Right atrium auricular region (tissue), 2 donors: ENCODE measurements at regions not wholly inside any gene's neighbourhood (a gene's known extent, or its start where the extent isn't known, plus 50 kb on each side); places are given as distances from the start of the nearest gene placed in this dataset.
"Not testable (repeated sequence)": the region's sequence is repeated elsewhere in the genome, so short reads cannot be mapped to it uniquely, and the experiment has no call there.

Source experiments
- DNase-seq: peaks from one replicate; pipeline ENCODE4 v3.0.0-alpha.2; 2019; ENCODE audit warnings: low spot score
- H3K27ac ChIP-seq, 2 donors: fragments of 200-600 bp; sonication (generic); 1 replicate in 1 of 2; 2 replicates in 1 of 2; pipeline ENCODE4 v1.5.1; 2016 to 2019
- H3K27me3 ChIP-seq, 2 donors: fragments of 200-600 bp; sonication (generic); one replicate each; pipeline versions ENCODE4 v1.5.1 to v1.6.0; 2017 to 2019
- H3K36me3 ChIP-seq: fragments of 200-600 bp; sonication (generic); one replicate; pipeline ENCODE4 v1.5.1; 2016
- H3K4me1 ChIP-seq, 2 donors: fragments of 200-600 bp; sonication (generic); one replicate each; pipeline versions ENCODE4 v1.5.1 to v1.6.0; 2017 to 2019
- H3K4me3 ChIP-seq, 2 donors: fragments of 200-600 bp; sonication (generic); 1 replicate in 1 of 2; 2 replicates in 1 of 2; pipeline ENCODE4 v1.5.1; 2017 to 2019; ENCODE audit warnings: mild to moderate bottlenecking in 1 of 2, moderate library complexity in 1 of 2
- H3K9me3 ChIP-seq, 2 donors: fragments of 200-600 bp; sonication (generic); one replicate each; pipeline ENCODE4 v1.5.1; 2019
- CTCF ChIP-seq, 2 donors: fragments of 200-600 bp; sonication (generic); IDR thresholded peaks; one replicate each; pipeline ENCODE4 v1.5.1; 2019; ENCODE audit warnings: antibody characterized with exemption in 2 of 2

GRCh38 chr12:131438881-131439280, 272.0 kb upstream of the SFSWAP start:
- no peak for DNase-seq
- Histone ChIP-seq H3K27ac (no peak overlapping the region), H3K36me3 (no peaks in the 10 kb centered on the region), H3K9me3 (no peaks in the 10 kb centered on the region), H3K4me3 (no peak overlapping the region), H3K4me1 (no peaks in the 10 kb centered on the region), H3K27me3 (no peaks in the 10 kb centered on the region)
- no peak for TF ChIP-seq CTCF (IDR thresholded peaks at IDR 0.05)

GRCh38 chr12:131439752-131440151, 271.1 kb upstream of the SFSWAP start:
- not testable (repeated sequence) for H3K9me3 ChIP-seq, DNase-seq, H3K27me3 ChIP-seq, H3K36me3 ChIP-seq, H3K27ac ChIP-seq, H3K4me1 ChIP-seq, H3K4me3 ChIP-seq

- H3K27me3 ChIP-seq, H3K9me3 ChIP-seq, H3K4me1 ChIP-seq, H3K36me3 ChIP-seq, DNase-seq, H3K4me3 ChIP-seq, H3K27ac ChIP-seq: not testable (repeated sequence)
Measured at GRCh38 chr12:131440209-131441059, 270.5 kb upstream of the SFSWAP start.

GRCh38 chr12:131441060-131441396, 269.9 kb upstream of the SFSWAP start:
- H3K4me1 ChIP-seq: no peaks in the 10 kb centered on the region
- DNase-seq: no peak
- no peaks in the 10 kb centered on the region for H3K36me3 ChIP-seq
- no peak overlapping the region for H3K4me3 ChIP-seq
- TF ChIP-seq CTCF (IDR thresholded peaks at IDR 0.05): no peak
- H3K27ac ChIP-seq: no peak overlapping the region
- H3K9me3 ChIP-seq: no peaks in the 10 kb centered on the region
- H3K27me3 ChIP-seq: no peaks in the 10 kb centered on the region

GRCh38 chr12:131441638-131442336, 269.1 kb upstream of the SFSWAP start:
- no peak for DNase-seq
- H3K9me3 ChIP-seq: no peaks in the 10 kb centered on the region
- H3K4me1 ChIP-seq: no peaks in the 10 kb centered on the region
- H3K27ac ChIP-seq: no peak overlapping the region
- no peak overlapping the region for H3K4me3 ChIP-seq
- no peaks in the 10 kb centered on the region for H3K36me3 ChIP-seq
- no peaks in the 10 kb centered on the region for H3K27me3 ChIP-seq
- TF ChIP-seq CTCF (IDR thresholded peaks at IDR 0.05): no peak

- no peak for TF ChIP-seq CTCF (IDR thresholded peaks at IDR 0.05)
- Histone ChIP-seq H3K36me3 (no peaks in the 10 kb centered on the region), H3K27me3 (no peaks in the 10 kb centered on the region), H3K4me3 (no peak overlapping the region), H3K4me1 (no peaks in the 10 kb centered on the region), H3K9me3 (no peaks in the 10 kb centered on the region), H3K27ac (no peak overlapping the region)
- no peak for DNase-seq
Measured at GRCh38 chr12:131442337-131442918, 268.5 kb upstream of the SFSWAP start.
